SK-N-MC (cell line): ENCODE measurements at regions not wholly inside any gene's neighbourhood (a gene's known extent, or its start where the extent isn't known, plus 50 kb on each side); places are given as distances from the start of the nearest gene placed in this dataset.

Source experiments
- EZH2 ChIP-seq: fragments of 200-600 bp; sonication (generic); IDR thresholded peaks from one replicate; pipeline ENCODE4 v1.6.1; 2017; ENCODE audit warnings: antibody characterized with exemption
- FOXP2 ChIP-seq: optimal IDR thresholded peaks from 2 replicates; pipeline ENCODE3; 2011; ENCODE audit warnings: mild to moderate bottlenecking, moderate library complexity; ENCODE audit not compliant: insufficient read depth; ENCODE audit errors: extremely low read length, control extremely low read depth
- POLR2AphosphoS5 ChIP-seq: IDR thresholded peaks from 2 replicates; pipeline ENCODE4 v1.6.1; 2012; ENCODE audit warnings: mild to moderate bottlenecking, low read depth, low read length, borderline replicate concordance

DNA sequence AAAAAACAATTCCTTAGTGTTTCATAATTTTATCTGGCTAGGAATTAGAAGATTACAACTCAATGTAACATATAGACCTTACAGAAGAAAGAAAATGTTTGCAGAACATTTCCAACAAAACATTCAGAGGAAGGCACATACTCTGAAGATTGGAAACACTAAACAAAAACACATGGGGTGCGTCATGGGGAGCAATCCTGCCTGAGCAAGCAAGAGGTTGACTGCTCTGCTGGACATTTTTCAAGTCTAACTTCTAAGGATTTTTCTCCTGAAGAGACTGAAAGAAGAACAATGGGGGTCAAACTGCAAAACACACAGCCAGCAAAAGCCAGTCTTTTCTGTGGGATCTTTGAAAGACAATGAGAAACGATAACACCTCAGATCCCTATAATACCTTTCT, 182.8 kb downstream of the GUCY2F start:
- TF ChIP-seq POLR2AphosphoS5 (no peak), EZH2 (no peak), FOXP2 (no peak)
